ENCODE measurements at regions not wholly inside any gene's neighbourhood (a gene's known extent, or its start where the extent isn't known, plus 50 kb on each side); places are given as distances from the start of the nearest gene placed in this dataset.

DNA sequence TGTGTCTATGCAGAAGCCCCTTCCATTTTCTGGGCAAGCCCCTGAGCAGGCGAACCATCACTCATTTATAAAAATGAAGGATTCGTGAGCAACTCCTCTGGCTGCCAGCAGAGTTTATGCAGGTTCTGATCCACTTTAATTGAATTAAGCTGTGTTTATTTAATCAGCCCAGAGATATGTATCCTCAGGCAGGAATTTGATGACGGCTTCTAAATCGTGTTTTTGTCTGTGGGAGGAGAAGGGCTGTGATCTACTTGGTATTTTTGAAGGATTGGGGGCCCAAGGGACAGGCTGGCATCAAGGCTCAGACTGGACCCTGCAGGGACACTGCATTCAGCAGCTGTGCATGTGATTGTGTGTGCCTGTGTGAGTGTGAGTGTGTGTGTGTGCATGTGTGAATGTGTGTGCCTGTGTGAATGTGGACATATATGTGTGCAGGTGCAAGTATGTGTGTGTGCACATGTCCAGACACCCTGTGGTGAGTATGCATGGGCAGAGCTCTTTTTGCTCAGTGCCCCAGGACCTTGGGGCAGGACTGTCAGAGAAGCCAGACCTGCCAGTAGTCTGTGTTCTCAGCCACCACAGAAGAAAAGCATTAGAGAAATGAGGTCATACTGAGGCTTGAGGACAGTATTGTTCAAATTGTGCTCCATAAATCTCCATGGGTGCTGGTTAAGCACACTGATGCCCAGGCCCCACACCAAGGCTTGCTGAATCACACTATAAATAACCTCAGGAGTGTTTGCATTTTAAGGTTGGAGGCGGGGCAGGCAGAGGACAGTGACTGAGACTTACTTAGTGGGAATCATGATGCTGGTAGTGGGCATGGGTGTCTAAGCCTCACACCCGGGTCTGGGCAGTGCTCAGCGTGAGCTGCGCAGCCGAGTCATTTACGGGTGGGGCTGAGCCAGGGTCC, 164.0 kb downstream of the CARTPT start:
- 59% methylated on average over 3 of the region's 10 CpGs; no CpG with 5 or more reads in 1 of the 2 experiments for WGBS, 2 experiments (ENCODE audit: extremely low coverage in 2 of 2, insufficient read length in 1 of 2)
- Histone ChIP-seq H4K20me1 (ENCODE audit: insufficient read depth, low read length) (no peaks in the 10 kb centered on the region), H2AFZ (replicated peaks; ENCODE audit: low read length, poor library complexity) (peak overlapping the region; percentile 4), H2BK20ac (ENCODE audit: low read depth, low read length) (no peak overlapping the region), H3K4me1 (ENCODE audit: control insufficient read depth, insufficient read depth, low read length) (peaks cover 6% of the 10 kb centered on the region), H2BK120ac (ENCODE audit: low read depth, low read length) (no peak overlapping the region), H3K27ac (ENCODE audit: insufficient read depth, low read length) (no peak overlapping the region), H3K9ac (ENCODE audit: low read depth, low read length) (no peak overlapping the region), H3K56ac (ENCODE audit: extremely low read depth, insufficient read depth, low read length) (no peak overlapping the region), H3K79me1 (ENCODE audit: low read depth in 1 of 2, low read length in 2 of 2) (no peaks in the 10 kb centered on the region), H3K27me3 (ENCODE audit: control insufficient read depth, insufficient read depth, low read length) (peaks cover 20% of the 10 kb centered on the region), H4K5ac (ENCODE audit: low read depth, low read length) (no peak overlapping the region), H3K9me3 (ENCODE audit: control insufficient read depth, insufficient read depth, low read length) (no peaks in the 10 kb centered on the region), H3K4me2 (ENCODE audit: low read depth, low read length) (no peak overlapping the region), H3K36me3 (ENCODE audit: control insufficient read depth, insufficient read depth, low read length) (no peaks in the 10 kb centered on the region), H3K14ac (replicated peaks; ENCODE audit: low read depth, low read length) (no peak overlapping the region), H3K4ac (ENCODE audit: low read depth, low read length) (no peak overlapping the region), H4K91ac (ENCODE audit: insufficient read depth, low read depth, low read length) (no peak overlapping the region), H3K9me1 (ENCODE audit: insufficient read depth, low read length) (peaks cover 3% of the 10 kb centered on the region; the same call in 1 of the 2 replicates), H4K8ac (ENCODE audit: low read depth in 2 of 2, low read length in 2 of 2) (no peak overlapping the region), H2AK9ac (replicated peaks; ENCODE audit: low read depth, low read length, poor library complexity) (no peak overlapping the region), H3K18ac (ENCODE audit: low read depth, low read length) (no peak overlapping the region), H3K4me3 (ENCODE audit: insufficient read depth, low read depth, low read length) (no peak overlapping the region), H2BK5ac (ENCODE audit: low read depth, low read length, poor library complexity, severe bottlenecking) (no peak overlapping the region), H3K23ac (ENCODE audit: low read depth, low read length) (peak overlapping the region; percentile 63; the same call in 1 of the 2 replicates), H2AK5ac (ENCODE audit: low read depth, low read length) (0 out of 2 replicates have a peak overlapping the region, but pooled peaks have one; percentile 7), H2BK15ac (ENCODE audit: low read depth, low read length) (no peak overlapping the region)
- in situ Hi-C loops (cut with MboI; ENCODE audit: low sequenced_read_pairs), result no loop called here
- BruUV-seq (replicated peaks), result no TSS peak
- ChIA-PET POLR2A (ENCODE audit: unreplicated experiment) (no interaction called here), CTCF (no interaction called here)
- dilution Hi-C loops (cut with HindIII; ENCODE audit: low sequenced_read_pairs, unreplicated experiment), result no loop called here
- DNase-seq (peak; percentile 28), ATAC-seq (ENCODE audit: low read depth) (peak; percentile 36)
- no peak for TF ChIP-seq FOS (IDR thresholded peaks at IDR 0.05; ENCODE audit: low read depth, low read length)
- TF ChIP-seq MXI1 (IDR thresholded peaks at IDR 0.05; ENCODE audit: borderline replicate concordance, low read depth, low read length), result no peak
- TF ChIP-seq, protein P1, sequence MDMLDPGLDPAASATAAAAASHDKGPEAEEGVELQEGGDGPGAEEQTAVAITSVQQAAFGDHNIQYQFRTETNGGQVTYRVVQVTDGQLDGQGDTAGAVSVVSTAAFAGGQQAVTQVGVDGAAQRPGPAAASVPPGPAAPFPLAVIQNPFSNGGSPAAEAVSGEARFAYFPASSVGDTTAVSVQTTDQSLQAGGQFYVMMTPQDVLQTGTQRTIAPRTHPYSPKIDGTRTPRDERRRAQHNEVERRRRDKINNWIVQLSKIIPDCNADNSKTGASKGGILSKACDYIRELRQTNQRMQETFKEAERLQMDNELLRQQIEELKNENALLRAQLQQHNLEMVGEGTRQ (IDR thresholded peaks at IDR 0.05; ENCODE audit: low read depth, low read length), result no peak
- TF ChIP-seq CHD1 (IDR thresholded peaks at IDR 0.05; ENCODE audit: low read depth, low read length), result no peak
- no peak for TF ChIP-seq MAZ (IDR thresholded peaks at IDR 0.05; ENCODE audit: borderline replicate concordance, low read depth, low read length)
- TF ChIP-seq RFX5 (IDR thresholded peaks at IDR 0.05; ENCODE audit: low read depth, low read length), result no peak
- no peak for TF ChIP-seq CEBPB (IDR thresholded peaks at IDR 0.05; ENCODE audit: low read depth, low read length)
- TF ChIP-seq SMC3 (IDR thresholded peaks at IDR 0.05; ENCODE audit: low read depth, low read length), result no peak
- no peak for TF ChIP-seq BHLHE40 (IDR thresholded peaks at IDR 0.05; ENCODE audit: low read depth, low read length)
- TF ChIP-seq, protein P2, sequence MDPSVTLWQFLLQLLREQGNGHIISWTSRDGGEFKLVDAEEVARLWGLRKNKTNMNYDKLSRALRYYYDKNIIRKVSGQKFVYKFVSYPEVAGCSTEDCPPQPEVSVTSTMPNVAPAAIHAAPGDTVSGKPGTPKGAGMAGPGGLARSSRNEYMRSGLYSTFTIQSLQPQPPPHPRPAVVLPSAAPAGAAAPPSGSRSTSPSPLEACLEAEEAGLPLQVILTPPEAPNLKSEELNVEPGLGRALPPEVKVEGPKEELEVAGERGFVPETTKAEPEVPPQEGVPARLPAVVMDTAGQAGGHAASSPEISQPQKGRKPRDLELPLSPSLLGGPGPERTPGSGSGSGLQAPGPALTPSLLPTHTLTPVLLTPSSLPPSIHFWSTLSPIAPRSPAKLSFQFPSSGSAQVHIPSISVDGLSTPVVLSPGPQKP (IDR thresholded peaks at IDR 0.05; ENCODE audit: borderline replicate concordance, low read depth, low read length), result no peak
- no peak for TF ChIP-seq NFE2L2 (IDR thresholded peaks at IDR 0.05; ENCODE audit: low read depth, low read length)
- TF ChIP-seq RCOR1 (IDR thresholded peaks at IDR 0.05; ENCODE audit: insufficient replicate concordance, low read length), result no peak
- no peak for TF ChIP-seq POLR2A (IDR thresholded peaks at IDR 0.05; ENCODE audit: low read depth, low read length)
- intact Hi-C loops (cut with micrococcal nuclease), result no loop called here

All from IMR-90 (cell line).